ENCODE measurements at regions not wholly inside any gene's neighbourhood (a gene's known extent, or its start where the extent isn't known, plus 50 kb on each side); places are given as distances from the start of the nearest gene placed in this dataset.

- POLR2A ChIA-PET = interaction anchor here (1.0 kb wide), 1 partner anchor 66 kb away, joined by 3 read pairs; no protein-coding TSS in a partner anchor
- TF ChIP-seq, protein P1, sequence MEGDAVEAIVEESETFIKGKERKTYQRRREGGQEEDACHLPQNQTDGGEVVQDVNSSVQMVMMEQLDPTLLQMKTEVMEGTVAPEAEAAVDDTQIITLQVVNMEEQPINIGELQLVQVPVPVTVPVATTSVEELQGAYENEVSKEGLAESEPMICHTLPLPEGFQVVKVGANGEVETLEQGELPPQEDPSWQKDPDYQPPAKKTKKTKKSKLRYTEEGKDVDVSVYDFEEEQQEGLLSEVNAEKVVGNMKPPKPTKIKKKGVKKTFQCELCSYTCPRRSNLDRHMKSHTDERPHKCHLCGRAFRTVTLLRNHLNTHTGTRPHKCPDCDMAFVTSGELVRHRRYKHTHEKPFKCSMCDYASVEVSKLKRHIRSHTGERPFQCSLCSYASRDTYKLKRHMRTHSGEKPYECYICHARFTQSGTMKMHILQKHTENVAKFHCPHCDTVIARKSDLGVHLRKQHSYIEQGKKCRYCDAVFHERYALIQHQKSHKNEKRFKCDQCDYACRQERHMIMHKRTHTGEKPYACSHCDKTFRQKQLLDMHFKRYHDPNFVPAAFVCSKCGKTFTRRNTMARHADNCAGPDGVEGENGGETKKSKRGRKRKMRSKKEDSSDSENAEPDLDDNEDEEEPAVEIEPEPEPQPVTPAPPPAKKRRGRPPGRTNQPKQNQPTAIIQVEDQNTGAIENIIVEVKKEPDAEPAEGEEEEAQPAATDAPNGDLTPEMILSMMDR (conservative IDR thresholded peaks at IDR 0.05; ENCODE audit: low read length) = no peak
- TF ChIP-seq EZH2phosphoT487 (IDR thresholded peaks at IDR 0.05; ENCODE audit: borderline replicate concordance, low read depth, low read length) = no peak
- CTCF ChIA-PET (ENCODE audit: unreplicated experiment) = no interaction called here
- Histone ChIP-seq H3K9me2 (ENCODE audit: insufficient read depth, low read length) (no peaks in the 10 kb centered on the region), H4K20me1 (ENCODE audit: insufficient read depth, low read length) (no peaks in the 10 kb centered on the region), H3K27ac (ENCODE audit: low read depth, low read length, poor library complexity, severe bottlenecking) (no peak overlapping the region), H3K36me3 (ENCODE audit: insufficient read depth, low read length) (no peaks in the 10 kb centered on the region), H3K4me3 (ENCODE audit: low read depth, low read length, poor library complexity, severe bottlenecking) (no peak overlapping the region), H3K4me2 (ENCODE audit: low read length) (no peak overlapping the region), H3K4me1 (ENCODE audit: insufficient read depth, low read length, poor library complexity, severe bottlenecking) (no peaks in the 10 kb centered on the region), H3K9me3 (ENCODE audit: low read length) (no peaks in the 10 kb centered on the region), H2AFZ (ENCODE audit: low read length) (no peak overlapping the region), H3K79me2 (ENCODE audit: insufficient read depth, low read depth, low read length) (no peaks in the 10 kb centered on the region)
- no TSS peak for BruUV-seq (replicated peaks)
- no peak for DNase-seq (ENCODE audit: low spot score)
- intact Hi-C loops (cut with micrococcal nuclease; ENCODE audit: unreplicated experiment) = no loop called here
These were observed 145.8 kb upstream of the GULP1 start for GRCh38 chr2:188145885-188146284.

DNA sequence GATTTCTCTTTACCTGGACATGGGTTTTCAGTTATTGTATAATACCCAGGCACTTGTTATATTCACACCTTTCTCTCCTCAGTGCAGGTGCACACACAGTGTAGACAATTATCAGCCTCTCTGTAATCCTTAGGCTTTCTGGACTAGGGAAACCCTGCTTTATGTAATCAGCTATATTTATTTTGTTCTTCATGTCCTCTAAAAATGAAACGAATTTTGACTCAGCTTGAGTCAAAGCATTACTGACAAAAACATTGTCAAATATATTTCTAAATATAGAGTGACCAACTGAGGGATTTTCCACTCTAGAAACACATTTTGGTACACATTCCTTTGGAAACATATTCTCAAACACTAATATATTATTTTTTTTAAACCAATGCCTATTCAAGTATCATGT is 144.8 kb upstream of the GULP1 start:
- Histone ChIP-seq H3K4me2 (ENCODE audit: low read length) (no peak overlapping the region), H3K4me3 (ENCODE audit: low read depth, low read length, poor library complexity, severe bottlenecking) (no peak overlapping the region), H3K27ac (ENCODE audit: low read depth, low read length, poor library complexity, severe bottlenecking) (no peak overlapping the region), H3K9me2 (ENCODE audit: insufficient read depth, low read length) (no peaks in the 10 kb centered on the region), H3K36me3 (ENCODE audit: insufficient read depth, low read length) (no peaks in the 10 kb centered on the region), H3K4me1 (ENCODE audit: insufficient read depth, low read length, poor library complexity, severe bottlenecking) (no peaks in the 10 kb centered on the region), H4K20me1 (ENCODE audit: insufficient read depth, low read length) (no peaks in the 10 kb centered on the region), H2AFZ (ENCODE audit: low read length) (no peak overlapping the region), H3K9me3 (ENCODE audit: low read length) (no peaks in the 10 kb centered on the region), H3K79me2 (ENCODE audit: insufficient read depth, low read depth, low read length) (no peaks in the 10 kb centered on the region)
- CTCF ChIA-PET (ENCODE audit: unreplicated experiment) = no interaction called here
- intact Hi-C loops (cut with micrococcal nuclease; ENCODE audit: unreplicated experiment) = no loop called here
- BruUV-seq (replicated peaks) = no TSS peak
- no peak for DNase-seq (ENCODE audit: low spot score)
- POLR2A ChIA-PET = no interaction called here
- TF ChIP-seq EZH2phosphoT487 (IDR thresholded peaks at IDR 0.05; ENCODE audit: borderline replicate concordance, low read depth, low read length) = no peak
- TF ChIP-seq, protein P1 (conservative IDR thresholded peaks at IDR 0.05; ENCODE audit: low read length) = no peak

- TF ChIP-seq, protein P1 (conservative IDR thresholded peaks at IDR 0.05; ENCODE audit: low read length) = no peak
- no peak for TF ChIP-seq EZH2phosphoT487 (IDR thresholded peaks at IDR 0.05; ENCODE audit: borderline replicate concordance, low read depth, low read length)
- Histone ChIP-seq H3K36me3 (ENCODE audit: insufficient read depth, low read length) (no peaks in the 10 kb centered on the region), H2AFZ (ENCODE audit: low read length) (no peak overlapping the region), H3K9me3 (ENCODE audit: low read length) (no peaks in the 10 kb centered on the region), H3K4me2 (ENCODE audit: low read length) (no peak overlapping the region), H3K27ac (ENCODE audit: low read depth, low read length, poor library complexity, severe bottlenecking) (no peak overlapping the region), H3K79me2 (ENCODE audit: insufficient read depth, low read depth, low read length) (no peaks in the 10 kb centered on the region), H3K9me2 (ENCODE audit: insufficient read depth, low read length) (no peaks in the 10 kb centered on the region), H4K20me1 (ENCODE audit: insufficient read depth, low read length) (no peaks in the 10 kb centered on the region), H3K4me3 (ENCODE audit: low read depth, low read length, poor library complexity, severe bottlenecking) (no peak overlapping the region), H3K4me1 (ENCODE audit: insufficient read depth, low read length, poor library complexity, severe bottlenecking) (no peaks in the 10 kb centered on the region)
- POLR2A ChIA-PET = interaction anchor here (0.9 kb wide), 1 partner anchor 798 kb away, joined by 3 read pairs; no protein-coding TSS in a partner anchor
- CTCF ChIA-PET (ENCODE audit: unreplicated experiment) = no interaction called here
- no TSS peak for BruUV-seq (replicated peaks)
- intact Hi-C loops (cut with micrococcal nuclease; ENCODE audit: unreplicated experiment) = no loop called here
- no peak for DNase-seq (ENCODE audit: low spot score)
These were observed 140.0 kb upstream of the GULP1 start for GRCh38 chr2:188151670-188152069.

All from OCI-LY7 (cell line).